HG02943 (cell line): ENCODE measurements at regions not wholly inside any gene's neighbourhood (a gene's known extent, or its start where the extent isn't known, plus 50 kb on each side); places are given as distances from the start of the nearest gene placed in this dataset.
"Not testable (repeated sequence)": the region's sequence is repeated elsewhere in the genome, so short reads cannot be mapped to it uniquely, and the experiment has no call there.

Experiments used
- ATAC-seq: cut with Tn5 transposase; IDR thresholded peaks from one replicate; pipeline ENCODE4 v1.9.1; 2021; ENCODE audit warnings: mild to moderate bottlenecking, low read depth, moderate library complexity; ENCODE audit not compliant: unreplicated experiment

GRCh38 chr6:156691018-156691417 lies 86.2 kb upstream of the ARID1B start:
- ATAC-seq = peak; percentile 55

GRCh38 chr6:156689656-156690055 lies 87.5 kb upstream of the ARID1B start:
- ATAC-seq = no peak

GRCh38 chr6:156688620-156688971 lies 88.6 kb upstream of the ARID1B start:
- no peak for ATAC-seq

- no peak for ATAC-seq
Observed at GRCh38 chr6:156687789-156688619, 89.2 kb upstream of the ARID1B start.

GRCh38 chr6:156686995-156687788 lies 90.0 kb upstream of the ARID1B start:
- peak; percentile 55 for ATAC-seq

- no peak for ATAC-seq
Observed at GRCh38 chr6:156686301-156686994, 90.7 kb upstream of the ARID1B start.

GRCh38 chr6:156685823-156686222 lies 91.4 kb upstream of the ARID1B start:
- ATAC-seq = no peak

- ATAC-seq = no peak
Observed at GRCh38 chr6:156683821-156684220, 93.4 kb upstream of the ARID1B start.

- ATAC-seq = no peak
Observed at GRCh38 chr6:156676721-156677120, 100.5 kb upstream of the ARID1B start.

GRCh38 chr6:156674197-156674596 lies 103.0 kb upstream of the ARID1B start:
- no peak for ATAC-seq

GRCh38 chr6:156670097-156670496 lies 107.1 kb upstream of the ARID1B start:
- ATAC-seq = not testable (repeated sequence)

- ATAC-seq = no peak
Observed at GRCh38 chr6:156662025-156662445, 115.1 kb upstream of the ARID1B start.

GRCh38 chr6:156660389-156660788 lies 116.8 kb upstream of the ARID1B start:
- no peak for ATAC-seq

- no peak for ATAC-seq
Observed at GRCh38 chr6:156659822-156660198, 117.4 kb upstream of the ARID1B start.

- ATAC-seq = no peak
Observed at GRCh38 chr6:156658966-156659821, 118.0 kb upstream of the ARID1B start.

- ATAC-seq = no peak
Observed at GRCh38 chr6:156658186-156658965, 118.8 kb upstream of the ARID1B start.

- ATAC-seq = no peak
Observed at GRCh38 chr6:156657296-156657695, 119.9 kb upstream of the ARID1B start.

- ATAC-seq = no peak
Observed at GRCh38 chr6:156654919-156655918, 122.0 kb upstream of the ARID1B start.
